22Rv1 (cell line): ENCODE measurements at regions not wholly inside any gene's neighbourhood (a gene's known extent, or its start where the extent isn't known, plus 50 kb on each side); places are given as distances from the start of the nearest gene placed in this dataset.

ENCODE experiments used
- H3K27ac ChIP-seq: fragments of 450-650 bp; 2 replicates; pipeline ENCODE4 v1.5.1; 2017
- ZFX ChIP-seq: fragments of 450-650 bp; IDR thresholded peaks from 2 replicates; pipeline ENCODE4 v1.6.1; 2017; ENCODE audit warnings: antibody characterized with exemption, borderline replicate concordance
- TF ChIP-seq, protein P1 (sequence below): fragments of 450-650 bp; IDR thresholded peaks from 2 replicates; pipeline ENCODE4 v1.5.1; 2017; ENCODE audit warnings: mild to moderate bottlenecking

- no peak overlapping the region for H3K27ac ChIP-seq
- TF ChIP-seq, protein P1, sequence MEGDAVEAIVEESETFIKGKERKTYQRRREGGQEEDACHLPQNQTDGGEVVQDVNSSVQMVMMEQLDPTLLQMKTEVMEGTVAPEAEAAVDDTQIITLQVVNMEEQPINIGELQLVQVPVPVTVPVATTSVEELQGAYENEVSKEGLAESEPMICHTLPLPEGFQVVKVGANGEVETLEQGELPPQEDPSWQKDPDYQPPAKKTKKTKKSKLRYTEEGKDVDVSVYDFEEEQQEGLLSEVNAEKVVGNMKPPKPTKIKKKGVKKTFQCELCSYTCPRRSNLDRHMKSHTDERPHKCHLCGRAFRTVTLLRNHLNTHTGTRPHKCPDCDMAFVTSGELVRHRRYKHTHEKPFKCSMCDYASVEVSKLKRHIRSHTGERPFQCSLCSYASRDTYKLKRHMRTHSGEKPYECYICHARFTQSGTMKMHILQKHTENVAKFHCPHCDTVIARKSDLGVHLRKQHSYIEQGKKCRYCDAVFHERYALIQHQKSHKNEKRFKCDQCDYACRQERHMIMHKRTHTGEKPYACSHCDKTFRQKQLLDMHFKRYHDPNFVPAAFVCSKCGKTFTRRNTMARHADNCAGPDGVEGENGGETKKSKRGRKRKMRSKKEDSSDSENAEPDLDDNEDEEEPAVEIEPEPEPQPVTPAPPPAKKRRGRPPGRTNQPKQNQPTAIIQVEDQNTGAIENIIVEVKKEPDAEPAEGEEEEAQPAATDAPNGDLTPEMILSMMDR, result no peak
- TF ChIP-seq ZFX, result no peak
Observed at GRCh38 chr2:146041274-146041910, 1521.5 kb upstream of the ZEB2 start.

DNA sequence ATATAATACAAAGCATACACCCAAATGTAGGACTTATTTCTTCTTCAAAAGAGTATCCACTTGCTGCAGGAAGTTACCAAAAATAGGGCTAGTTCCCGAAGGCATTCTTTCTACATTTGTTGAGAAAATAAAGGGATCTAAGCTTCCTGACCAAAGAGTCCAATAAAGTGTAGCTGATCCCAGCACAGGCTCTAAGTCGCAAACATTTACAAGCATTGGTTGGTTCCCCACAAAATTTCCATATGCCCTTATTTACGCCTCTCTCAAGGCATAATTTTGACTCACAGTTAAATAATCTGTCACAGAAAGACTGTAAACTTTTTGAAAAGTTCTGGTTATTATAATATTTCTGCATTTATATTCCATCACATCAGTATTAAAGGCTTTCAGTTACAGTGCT lies 1520.1 kb upstream of the ZEB2 start:
- no peak for TF ChIP-seq ZFX
- TF ChIP-seq, protein P1, result no peak

DNA sequence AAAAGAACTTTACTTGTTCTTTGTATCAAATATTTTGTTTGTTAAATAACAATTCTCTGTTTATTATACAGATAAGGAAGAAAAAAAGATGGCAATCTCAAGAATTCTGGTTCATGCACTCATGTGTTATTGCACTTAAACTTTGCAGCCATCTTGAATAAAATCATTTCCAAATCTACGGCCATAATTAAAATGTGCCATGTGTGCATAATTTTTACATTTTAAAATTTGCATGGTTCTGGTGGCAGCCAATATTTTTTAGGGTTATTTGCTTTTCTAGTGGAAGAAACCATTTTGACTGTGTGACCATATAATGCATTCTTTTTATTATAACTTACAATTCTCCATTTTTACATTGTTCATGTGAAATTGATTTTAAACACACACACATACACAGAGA lies 1518.1 kb upstream of the ZEB2 start:
- TF ChIP-seq, protein P1, result no peak
- no peak for TF ChIP-seq ZFX

More for the DNA sequence above, 1520.1 kb upstream of the ZEB2 start:
- H3K27ac ChIP-seq, result no peak overlapping the region

GRCh38 chr2:146037334-146037870 lies 1517.5 kb upstream of the ZEB2 start:
- H3K27ac ChIP-seq, result no peak overlapping the region
- TF ChIP-seq, protein P1, result no peak
- TF ChIP-seq ZFX, result no peak

More for the DNA sequence above, 1518.1 kb upstream of the ZEB2 start:
- no peak overlapping the region for H3K27ac ChIP-seq

- H3K27ac ChIP-seq, result no peak overlapping the region
- TF ChIP-seq, protein P1, result no peak
- no peak for TF ChIP-seq ZFX
Observed at GRCh38 chr2:146031158-146031557, 1511.2 kb upstream of the ZEB2 start.

GRCh38 chr2:146027156-146027555 lies 1507.2 kb upstream of the ZEB2 start:
- TF ChIP-seq, protein P1, result no peak
- no peak for TF ChIP-seq ZFX
- no peak overlapping the region for H3K27ac ChIP-seq

- H3K27ac ChIP-seq, result no peak overlapping the region
- TF ChIP-seq, protein P1, result no peak
- TF ChIP-seq ZFX, result no peak
Observed at GRCh38 chr2:146025519-146025918, 1505.6 kb upstream of the ZEB2 start.
